GM10248 (cell line): ENCODE measurements at regions not wholly inside any gene's neighbourhood (a gene's known extent, or its start where the extent isn't known, plus 50 kb on each side); places are given as distances from the start of the nearest gene placed in this dataset.

ENCODE experiments used
- CTCF ChIA-PET: fragments of 300-600 bp; sonication (Branson Sonifier 250); formaldehyde crosslinking; extraction: SDS; loops from one replicate; lab custom pipeline; 2021; ENCODE audit warnings: antibody characterized with exemption; lab: Yijun Ruan, JAX
- POLR2A ChIA-PET: fragments of 350-650 bp; sonication (Branson Sonifier 250); formaldehyde crosslinking; extraction: SDS; loops from one replicate; lab custom pipeline; 2020; ENCODE audit warnings: antibody characterized with exemption; lab: Yijun Ruan, JAX
- DNase-seq: peaks from one replicate; pipeline ENCODE4 v3.0.0; 2012; ENCODE audit errors: extremely low spot score
- TF ChIP-seq, protein P1 (sequence below): IDR thresholded peaks from 2 replicates; pipeline ENCODE4 v1.5.1; 2012; ENCODE audit warnings: mild to moderate bottlenecking, low read depth; ENCODE audit errors: extremely low read depth, missing control alignments, control extremely low read depth

DNA sequence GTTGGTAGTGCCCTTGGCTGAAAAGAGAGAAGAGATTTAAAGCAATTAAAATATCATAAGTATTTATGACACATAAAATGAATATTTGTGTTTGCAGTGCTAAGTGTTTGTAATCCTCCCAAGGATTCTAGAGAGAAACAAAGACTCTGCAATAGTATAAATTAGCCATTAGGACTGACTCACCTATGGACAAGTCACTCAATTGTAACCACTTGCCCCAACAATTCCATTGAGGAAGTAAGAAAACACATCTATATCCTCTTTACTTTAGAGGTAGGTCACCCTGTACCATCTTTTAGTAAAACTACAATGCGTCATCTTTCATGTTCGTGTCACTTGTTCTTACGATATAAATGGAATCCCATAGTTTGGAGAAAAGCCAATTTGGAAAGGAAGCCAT lies 85.7 kb upstream of the INHBA start:
- TF ChIP-seq, protein P1, sequence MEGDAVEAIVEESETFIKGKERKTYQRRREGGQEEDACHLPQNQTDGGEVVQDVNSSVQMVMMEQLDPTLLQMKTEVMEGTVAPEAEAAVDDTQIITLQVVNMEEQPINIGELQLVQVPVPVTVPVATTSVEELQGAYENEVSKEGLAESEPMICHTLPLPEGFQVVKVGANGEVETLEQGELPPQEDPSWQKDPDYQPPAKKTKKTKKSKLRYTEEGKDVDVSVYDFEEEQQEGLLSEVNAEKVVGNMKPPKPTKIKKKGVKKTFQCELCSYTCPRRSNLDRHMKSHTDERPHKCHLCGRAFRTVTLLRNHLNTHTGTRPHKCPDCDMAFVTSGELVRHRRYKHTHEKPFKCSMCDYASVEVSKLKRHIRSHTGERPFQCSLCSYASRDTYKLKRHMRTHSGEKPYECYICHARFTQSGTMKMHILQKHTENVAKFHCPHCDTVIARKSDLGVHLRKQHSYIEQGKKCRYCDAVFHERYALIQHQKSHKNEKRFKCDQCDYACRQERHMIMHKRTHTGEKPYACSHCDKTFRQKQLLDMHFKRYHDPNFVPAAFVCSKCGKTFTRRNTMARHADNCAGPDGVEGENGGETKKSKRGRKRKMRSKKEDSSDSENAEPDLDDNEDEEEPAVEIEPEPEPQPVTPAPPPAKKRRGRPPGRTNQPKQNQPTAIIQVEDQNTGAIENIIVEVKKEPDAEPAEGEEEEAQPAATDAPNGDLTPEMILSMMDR: no peak
- ChIA-PET POLR2A (no interaction called here), CTCF (no interaction called here)
- DNase-seq: no peak

DNA sequence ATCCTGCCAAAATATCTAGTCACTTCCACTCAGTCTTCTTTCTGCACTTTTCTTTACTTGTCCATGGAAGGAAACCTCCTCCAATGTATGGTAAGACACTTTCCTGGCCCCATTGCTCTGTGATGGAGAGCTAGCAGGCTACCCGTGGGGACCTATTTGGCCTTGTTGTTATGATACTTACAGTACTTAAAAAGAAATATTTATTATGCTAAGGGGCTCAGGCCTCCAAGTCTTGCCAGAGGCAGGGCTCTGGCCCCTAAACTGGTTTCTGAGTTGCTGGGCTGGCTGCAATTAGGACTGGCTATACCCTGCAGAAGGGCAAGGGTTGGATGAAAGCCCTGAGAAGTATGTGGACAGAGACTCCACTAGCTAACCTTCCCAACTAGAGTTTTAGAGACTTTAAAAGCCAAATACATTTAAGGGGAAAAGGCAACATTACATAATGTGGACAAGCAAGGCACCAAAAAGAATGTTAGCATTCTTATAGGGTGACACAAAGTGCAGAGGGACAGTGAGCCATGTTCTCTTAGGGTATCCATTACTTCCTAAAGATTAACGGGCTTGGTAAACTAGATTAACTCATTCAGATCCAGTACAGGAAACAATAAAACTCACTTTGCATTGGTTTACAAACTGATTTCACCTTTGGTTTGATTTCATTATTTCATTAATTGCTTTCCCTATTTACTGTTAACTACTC lies 84.9 kb upstream of the INHBA start:
- DNase-seq: no peak
- ChIA-PET POLR2A (no interaction called here), CTCF (interaction anchor here (1.5 to 1.7 kb wide), 2 partner anchors 19 to 26 kb away, joined by 3 read pairs; no protein-coding TSS in a partner anchor)
- TF ChIP-seq, protein P1: no peak

GRCh38 chr7:41786944-41787343 lies 84.1 kb upstream of the INHBA start:
- DNase-seq: no peak
- CTCF ChIA-PET: interaction anchor here (1.1 to 1.7 kb wide), 4 partner anchors 12 to 154 kb away, joined by 3 to 4 read pairs (median 3); no protein-coding TSS in a partner anchor
- POLR2A ChIA-PET: no interaction called here
- TF ChIP-seq, protein P1: no peak

DNA sequence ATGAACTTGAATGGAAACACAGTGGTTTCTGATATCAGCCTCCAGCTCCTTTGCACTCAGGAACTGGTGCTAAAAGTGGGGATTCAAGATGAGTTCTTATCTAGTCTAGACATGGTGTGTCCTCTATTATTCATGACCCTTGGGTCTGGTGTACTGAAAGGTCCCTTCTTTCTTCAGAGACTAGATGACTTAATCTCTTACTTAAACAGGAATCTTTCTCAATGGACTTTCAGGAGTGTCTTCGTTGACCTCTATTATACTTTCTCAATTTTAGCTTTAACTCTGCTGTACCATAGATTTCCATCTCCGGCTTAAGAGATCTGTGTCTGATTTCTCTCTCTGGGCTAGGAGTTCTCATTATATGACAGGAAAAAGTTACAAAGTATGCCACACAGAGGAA lies 83.5 kb upstream of the INHBA start:
- TF ChIP-seq, protein P1: no peak
- no peak for DNase-seq
- ChIA-PET POLR2A (no interaction called here), CTCF (interaction anchor here (1.1 to 1.7 kb wide), 3 partner anchors 12 to 154 kb away, joined by 3 to 4 read pairs (median 3); no protein-coding TSS in a partner anchor)

GRCh38 chr7:41785840-41786239 lies 83.0 kb upstream of the INHBA start:
- ChIA-PET CTCF (interaction anchor here (1.1 to 1.7 kb wide), 2 partner anchors 13 to 28 kb away, joined by 3 to 4 read pairs; no protein-coding TSS in a partner anchor), POLR2A (no interaction called here)
- DNase-seq: no peak
- TF ChIP-seq, protein P1: no peak

DNA sequence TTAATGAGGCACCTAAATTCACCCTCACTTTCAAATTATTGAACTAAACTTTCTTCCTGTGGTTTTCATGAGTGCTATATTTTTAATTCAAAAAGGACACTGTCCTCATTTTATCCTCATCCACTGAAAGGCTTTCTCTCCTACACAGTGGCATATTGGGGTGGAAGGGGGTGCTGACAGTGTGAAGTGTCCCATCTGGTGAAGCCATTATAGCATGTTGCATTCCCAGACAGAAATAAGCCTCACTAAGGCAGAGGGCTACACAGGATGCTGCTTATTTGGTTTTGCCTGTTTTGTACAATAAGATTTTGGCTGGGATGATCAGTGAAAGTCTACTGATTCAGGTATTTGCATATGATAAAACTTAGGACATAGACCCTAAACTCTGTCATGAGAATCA lies 82.4 kb upstream of the INHBA start:
- DNase-seq: no peak
- ChIA-PET CTCF (no interaction called here), POLR2A (no interaction called here)
- TF ChIP-seq, protein P1: no peak

- TF ChIP-seq, protein P1: no peak
- ChIA-PET CTCF (interaction anchor here (1.5 kb wide), 1 partner anchor 98 kb away, joined by 5 read pairs; no protein-coding TSS in a partner anchor), POLR2A (no interaction called here)
- DNase-seq: no peak
Observed at GRCh38 chr7:41779918-41780317, 77.0 kb upstream of the INHBA start.
